ENCODE measurements at regions not wholly inside any gene's neighbourhood (a gene's known extent, or its start where the extent isn't known, plus 50 kb on each side); places are given as distances from the start of the nearest gene placed in this dataset.
"Not testable (repeated sequence)": the region's sequence is repeated elsewhere in the genome, so short reads cannot be mapped to it uniquely, and the experiment has no call there.

- not testable (repeated sequence) for TF ChIP-seq REST, ZNF792, ZNF416, ZNF157, ZNF114 (tag by site-specific recombination; IDR thresholded peaks at IDR 0.05)
These were observed 83.5 kb downstream of the GEMIN8 start for GRCh38 chrX:13946223-13946622.
